TTC549 (cell line): ENCODE measurements at regions not wholly inside any gene's neighbourhood (a gene's known extent, or its start where the extent isn't known, plus 50 kb on each side); places are given as distances from the start of the nearest gene placed in this dataset.
"Not testable (repeated sequence)": the region's sequence is repeated elsewhere in the genome, so short reads cannot be mapped to it uniquely, and the experiment has no call there.

Experiments
- FAIRE-seq: peaks from 2 replicates; lab custom pipeline; 2012; peaks lifted over from hg19 to GRCh38; lab: Jason Lieb, UNC

GRCh38 chr5:155116456-155117251, 103.1 kb downstream of the KIF4B start:
- no peak for FAIRE-seq

- FAIRE-seq = no peak
Measured at GRCh38 chr5:155125551-155126095, 112.1 kb downstream of the KIF4B start.

GRCh38 chr5:155126573-155126972, 113.0 kb downstream of the KIF4B start:
- FAIRE-seq = no peak

GRCh38 chr5:155127552-155127951, 114.0 kb downstream of the KIF4B start:
- FAIRE-seq = no peak

GRCh38 chr5:155128786-155129512, 115.4 kb downstream of the KIF4B start:
- FAIRE-seq = no peak

- FAIRE-seq = no peak
Measured at GRCh38 chr5:155129513-155129880, 115.9 kb downstream of the KIF4B start.

GRCh38 chr5:155134130-155134529, 120.6 kb downstream of the KIF4B start:
- no peak for FAIRE-seq

GRCh38 chr5:155136216-155136850, 122.8 kb downstream of the KIF4B start:
- no peak for FAIRE-seq

GRCh38 chr5:155137683-155138082, 124.1 kb downstream of the KIF4B start:
- no peak for FAIRE-seq

GRCh38 chr5:155140646-155141045, 127.1 kb downstream of the KIF4B start:
- no peak for FAIRE-seq

- FAIRE-seq = no peak
Measured at GRCh38 chr5:155144956-155145355, 131.4 kb downstream of the KIF4B start.

GRCh38 chr5:155147222-155147621, 133.7 kb downstream of the KIF4B start:
- FAIRE-seq = no peak

GRCh38 chr5:155148694-155149093, 135.1 kb downstream of the KIF4B start:
- FAIRE-seq = no peak

GRCh38 chr5:155150012-155150411, 136.5 kb downstream of the KIF4B start:
- no peak for FAIRE-seq

- no peak for FAIRE-seq
Measured at GRCh38 chr5:155154973-155155372, 141.4 kb downstream of the KIF4B start.

- not testable (repeated sequence) for FAIRE-seq
Measured at GRCh38 chr5:155163084-155163483, 149.5 kb downstream of the KIF4B start.

GRCh38 chr5:155167736-155168135, 154.2 kb downstream of the KIF4B start:
- FAIRE-seq = no peak

- FAIRE-seq = no peak
Measured at GRCh38 chr5:155181542-155181941, 168.0 kb downstream of the KIF4B start.

GRCh38 chr5:155189476-155189875, 175.9 kb downstream of the KIF4B start:
- no peak for FAIRE-seq

GRCh38 chr5:155189981-155190380, 176.4 kb downstream of the KIF4B start:
- no peak for FAIRE-seq

- no peak for FAIRE-seq
Measured at GRCh38 chr5:155193029-155193428, 179.5 kb downstream of the KIF4B start.

GRCh38 chr5:155193483-155194107, 180.0 kb downstream of the KIF4B start:
- no peak for FAIRE-seq

GRCh38 chr5:155200608-155201007, 187.1 kb downstream of the KIF4B start:
- FAIRE-seq = no peak
